ENCODE measurements at regions not wholly inside any gene's neighbourhood (a gene's known extent, or its start where the extent isn't known, plus 50 kb on each side); places are given as distances from the start of the nearest gene placed in this dataset.

DNA sequence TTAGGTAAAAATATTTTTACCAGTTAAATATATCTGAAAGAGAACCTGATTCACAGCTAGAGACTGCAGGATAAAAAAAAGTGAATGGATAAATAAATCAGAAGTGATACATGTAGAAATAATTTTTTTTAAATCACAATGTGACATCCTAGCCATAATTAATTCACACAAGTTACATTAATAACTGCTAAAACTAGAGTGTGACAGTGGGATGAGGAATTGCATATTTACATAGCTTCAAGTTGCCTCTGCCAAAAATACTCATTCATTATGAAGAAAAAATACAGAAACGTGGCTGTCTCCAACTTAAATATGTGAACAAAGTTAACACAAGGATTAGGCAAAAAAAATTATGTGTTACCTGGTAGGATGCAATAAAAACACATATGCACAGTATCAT lies 473.5 kb upstream of the SEMA3A start:
- H3K4me1 ChIP-seq = no peaks in the 10 kb centered on the region
- no peaks in the 10 kb centered on the region for H3K27me3 ChIP-seq
- no peaks in the 10 kb centered on the region for H3K36me3 ChIP-seq
- no peak for DNase-seq
- H3K27ac ChIP-seq = no peak overlapping the region
- no peak overlapping the region for H3K4me3 ChIP-seq
- TF ChIP-seq, protein P1, sequence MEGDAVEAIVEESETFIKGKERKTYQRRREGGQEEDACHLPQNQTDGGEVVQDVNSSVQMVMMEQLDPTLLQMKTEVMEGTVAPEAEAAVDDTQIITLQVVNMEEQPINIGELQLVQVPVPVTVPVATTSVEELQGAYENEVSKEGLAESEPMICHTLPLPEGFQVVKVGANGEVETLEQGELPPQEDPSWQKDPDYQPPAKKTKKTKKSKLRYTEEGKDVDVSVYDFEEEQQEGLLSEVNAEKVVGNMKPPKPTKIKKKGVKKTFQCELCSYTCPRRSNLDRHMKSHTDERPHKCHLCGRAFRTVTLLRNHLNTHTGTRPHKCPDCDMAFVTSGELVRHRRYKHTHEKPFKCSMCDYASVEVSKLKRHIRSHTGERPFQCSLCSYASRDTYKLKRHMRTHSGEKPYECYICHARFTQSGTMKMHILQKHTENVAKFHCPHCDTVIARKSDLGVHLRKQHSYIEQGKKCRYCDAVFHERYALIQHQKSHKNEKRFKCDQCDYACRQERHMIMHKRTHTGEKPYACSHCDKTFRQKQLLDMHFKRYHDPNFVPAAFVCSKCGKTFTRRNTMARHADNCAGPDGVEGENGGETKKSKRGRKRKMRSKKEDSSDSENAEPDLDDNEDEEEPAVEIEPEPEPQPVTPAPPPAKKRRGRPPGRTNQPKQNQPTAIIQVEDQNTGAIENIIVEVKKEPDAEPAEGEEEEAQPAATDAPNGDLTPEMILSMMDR (IDR thresholded peaks at IDR 0.05) = no peak
- no peak for ATAC-seq
- intact Hi-C loops (cut with DNase I) = no loop called here
- H3K9me3 ChIP-seq = no peaks in the 10 kb centered on the region

DNA sequence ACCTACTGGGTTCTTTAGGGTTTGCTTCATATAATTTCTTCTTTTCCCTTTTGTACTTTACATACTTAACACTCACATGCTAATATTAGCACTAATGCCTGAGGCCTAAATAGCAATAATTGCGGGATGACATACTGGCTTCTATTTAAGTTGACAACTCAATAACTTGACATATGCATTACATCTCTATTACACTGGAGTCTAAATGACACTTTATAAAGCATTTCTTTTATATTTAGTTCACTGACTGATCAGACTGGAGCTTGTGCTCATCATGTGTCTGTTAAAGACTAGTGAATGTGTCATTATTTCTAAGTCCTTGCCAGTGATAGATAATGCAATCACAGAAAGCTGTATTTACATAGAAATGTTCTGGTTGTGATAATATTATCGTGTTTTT lies 472.1 kb upstream of the SEMA3A start:
- Histone ChIP-seq H3K4me1 (no peaks in the 10 kb centered on the region), H3K9me3 (no peaks in the 10 kb centered on the region), H3K36me3 (no peaks in the 10 kb centered on the region), H3K27me3 (no peaks in the 10 kb centered on the region), H3K27ac (no peak overlapping the region), H3K4me3 (no peak overlapping the region)
- ATAC-seq = no peak
- TF ChIP-seq, protein P1 (IDR thresholded peaks at IDR 0.05) = no peak
- intact Hi-C loops (cut with DNase I) = no loop called here
- no peak for DNase-seq

DNA sequence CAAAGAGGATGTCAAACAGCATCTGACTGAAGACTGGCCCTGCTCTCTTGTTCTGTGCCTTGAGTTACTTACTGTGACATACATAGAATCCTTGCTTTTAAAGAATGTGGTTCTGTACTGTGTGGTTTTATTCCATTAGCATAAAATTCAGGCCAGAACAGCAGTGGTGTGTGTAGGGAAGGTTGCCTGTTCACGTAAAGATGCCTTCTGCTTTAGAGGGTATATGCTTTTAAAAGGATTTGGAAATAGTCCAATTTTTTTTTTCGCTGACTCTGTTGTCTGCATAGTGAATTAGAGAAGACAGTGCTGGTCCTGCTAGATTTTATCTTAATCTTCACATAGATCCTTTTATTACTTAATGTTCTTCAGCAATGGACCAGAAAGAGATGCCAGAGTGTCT lies 470.8 kb upstream of the SEMA3A start:
- intact Hi-C loops (cut with DNase I) = no loop called here
- Histone ChIP-seq H3K9me3 (no peaks in the 10 kb centered on the region), H3K27me3 (no peaks in the 10 kb centered on the region), H3K36me3 (no peaks in the 10 kb centered on the region), H3K4me1 (no peaks in the 10 kb centered on the region), H3K27ac (no peak overlapping the region), H3K4me3 (no peak overlapping the region)
- TF ChIP-seq, protein P1 (IDR thresholded peaks at IDR 0.05) = no peak
- ATAC-seq (no peak), DNase-seq (no peak)

DNA sequence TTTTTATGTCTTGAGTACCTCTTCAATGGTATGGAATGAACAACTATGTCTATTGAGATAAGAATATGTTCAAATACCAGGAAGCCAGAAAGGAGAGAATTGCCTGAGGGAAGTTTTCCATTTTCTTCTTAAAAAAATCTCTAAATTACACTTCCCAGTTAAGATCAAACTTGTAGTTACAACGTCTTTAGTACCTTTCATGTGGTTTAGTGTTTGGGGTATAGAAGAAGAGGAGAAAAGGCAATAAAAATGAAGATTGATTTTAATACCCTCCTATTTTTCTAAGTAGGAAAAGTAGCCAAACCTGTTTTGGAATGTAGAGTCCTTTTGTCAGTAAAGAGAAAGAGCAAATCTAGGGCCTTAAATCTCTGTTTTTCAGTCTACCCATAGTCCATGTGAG lies 470.0 kb upstream of the SEMA3A start:
- Histone ChIP-seq H3K36me3 (no peaks in the 10 kb centered on the region), H3K4me1 (no peaks in the 10 kb centered on the region), H3K27me3 (no peaks in the 10 kb centered on the region), H3K27ac (no peak overlapping the region), H3K4me3 (no peak overlapping the region), H3K9me3 (no peaks in the 10 kb centered on the region)
- intact Hi-C loops (cut with DNase I) = no loop called here
- DNase-seq = no peak
- no peak for ATAC-seq
- TF ChIP-seq, protein P1 (IDR thresholded peaks at IDR 0.05) = no peak

DNA sequence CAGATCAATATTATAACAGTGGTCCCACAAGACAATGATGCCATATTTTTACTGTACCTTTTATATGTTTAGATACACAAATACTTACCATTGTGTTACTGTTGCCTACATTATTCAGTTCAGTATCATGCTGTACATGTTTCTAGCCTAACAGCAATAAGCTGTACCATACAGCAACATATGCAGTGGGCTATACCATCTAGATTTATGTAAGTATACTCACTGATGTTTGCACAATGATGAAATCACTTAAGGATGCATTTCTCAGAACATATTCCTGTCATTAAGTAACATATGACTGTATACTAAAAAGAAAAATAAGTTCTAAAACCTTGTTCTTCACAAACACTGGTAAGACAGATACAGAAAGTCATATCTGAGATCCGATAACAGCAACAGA lies 468.6 kb upstream of the SEMA3A start:
- no peak overlapping the region for H3K27ac ChIP-seq
- ATAC-seq = no peak

More for the DNA sequence above, 468.6 kb upstream of the SEMA3A start:
- no peaks in the 10 kb centered on the region for H3K9me3 ChIP-seq
- H3K36me3 ChIP-seq = no peaks in the 10 kb centered on the region
- no peak for DNase-seq
- no peaks in the 10 kb centered on the region for H3K27me3 ChIP-seq
- TF ChIP-seq, protein P1 (IDR thresholded peaks at IDR 0.05) = no peak
- no peak overlapping the region for H3K4me3 ChIP-seq
- intact Hi-C loops (cut with DNase I) = no loop called here
- no peaks in the 10 kb centered on the region for H3K4me1 ChIP-seq
